Activated CD8-positive, alpha-beta T cell treated with anti-CD3 and anti-CD28 coated beads for 36 hours (primary cell): ENCODE measurements at regions not wholly inside any gene's neighbourhood (a gene's known extent, or its start where the extent isn't known, plus 50 kb on each side); places are given as distances from the start of the nearest gene placed in this dataset.
A peak's percentile ranks its signal among the peaks of the same experiment; 100 is the strongest.
"Not testable (repeated sequence)": the region's sequence is repeated elsewhere in the genome, so short reads cannot be mapped to it uniquely, and the experiment has no call there.

Source experiments
- ATAC-seq: fragments of 200-7000 bp; cut with Tn5 transposase; one replicate; pipeline ENCODE4 v1.10.0; 2021; ENCODE audit warnings: mild to moderate bottlenecking, moderate library complexity
- CTCF ChIA-PET: fragments of 350-600 bp; sonication (Branson Sonifier 250); formaldehyde crosslinking; loops from one replicate; lab custom pipeline; 2021; ENCODE audit warnings: antibody characterized with exemption; lab: Charles Lee
- POLR2A ChIA-PET: fragments of 350-600 bp; sonication (Branson Sonifier 250); formaldehyde crosslinking; loops from one replicate; lab custom pipeline; 2021; ENCODE audit warnings: antibody characterized with exemption; lab: Charles Lee
- DNase-seq: peaks from one replicate; pipeline ENCODE4 v3.0.0-alpha.2; 2020
- H3K27ac Mint-ChIP-seq: one replicate; pipeline ENCODE4 v1.8.0; 2021; ENCODE audit warnings: mild to moderate bottlenecking, mixed read lengths
- H3K27me3 Mint-ChIP-seq: one replicate; pipeline ENCODE4 v1.8.0; 2021; ENCODE audit warnings: mixed read lengths
- H3K36me3 Mint-ChIP-seq: one replicate; pipeline ENCODE4 v1.8.0; 2021; ENCODE audit warnings: low read depth, mixed read lengths
- H3K4me1 Mint-ChIP-seq: one replicate; pipeline ENCODE4 v1.8.0; 2021; ENCODE audit warnings: low read depth, mixed read lengths
- H3K4me3 Mint-ChIP-seq: one replicate; pipeline ENCODE4 v1.8.0; 2021; ENCODE audit warnings: mild to moderate bottlenecking, moderate library complexity, mixed read lengths
- H3K9me3 Mint-ChIP-seq: one replicate; pipeline ENCODE4 v1.8.0; 2021; ENCODE audit warnings: mixed read lengths
- intact Hi-C: fragments of 100-400 bp; cut with micrococcal nuclease; formaldehyde crosslinking; loops from one replicate; pipeline ENCODE4 v1.10.0; 2022
- TF ChIP-seq, protein P1 (sequence below): fragments of 200-600 bp; IDR thresholded peaks from one replicate; pipeline ENCODE4 v1.8.0; 2022; ENCODE audit warnings: antibody characterized with exemption, mild to moderate bottlenecking

DNA sequence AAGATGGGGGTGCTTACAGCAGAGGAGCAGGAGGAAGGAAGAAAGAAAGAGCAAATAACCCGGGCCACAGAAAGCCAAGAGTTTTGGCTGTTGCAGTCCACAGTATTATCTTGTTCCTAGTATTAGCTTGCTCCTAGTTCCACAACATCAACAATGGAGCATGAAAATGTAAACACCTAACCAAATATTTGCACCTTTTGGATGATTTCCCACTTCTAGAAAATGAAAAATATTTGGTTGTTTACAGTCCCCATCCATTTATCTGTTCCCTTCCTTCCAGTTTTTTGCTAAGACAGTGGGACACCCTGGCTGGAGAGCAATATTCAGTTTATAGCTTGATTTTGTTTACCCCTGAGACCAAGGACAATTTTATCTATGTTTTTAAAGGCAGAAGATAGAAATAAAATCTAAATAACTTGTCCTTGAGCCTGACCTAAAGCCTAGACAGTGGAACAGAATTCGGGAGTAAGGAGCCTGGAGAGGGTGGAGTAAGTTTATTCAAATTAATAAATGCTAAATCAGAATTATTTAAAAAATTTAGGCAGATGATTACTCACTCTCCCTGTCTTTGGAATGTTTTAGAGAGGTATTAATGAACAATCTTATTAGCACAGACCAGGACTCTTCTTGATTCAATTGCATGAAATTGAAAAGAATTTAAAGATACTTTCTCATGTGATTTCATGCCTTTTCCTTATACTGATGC lies 51.6 kb downstream of the RESF1 start:
- H3K9me3 Mint-ChIP-seq, result no peaks in the 10 kb centered on the region
- no peaks in the 10 kb centered on the region for H3K36me3 Mint-ChIP-seq
- H3K27me3 Mint-ChIP-seq, result no peaks in the 10 kb centered on the region
- no peak overlapping the region for H3K4me3 Mint-ChIP-seq
- ChIA-PET CTCF (interaction anchor here (0.6 kb wide), 1 partner anchor 32 kb away, joined by 3 read pairs; no protein-coding TSS in a partner anchor), POLR2A (no interaction called here)
- H3K4me1 Mint-ChIP-seq, result peaks cover 4% of the 10 kb centered on the region
- no peak for ATAC-seq
- TF ChIP-seq, protein P1, sequence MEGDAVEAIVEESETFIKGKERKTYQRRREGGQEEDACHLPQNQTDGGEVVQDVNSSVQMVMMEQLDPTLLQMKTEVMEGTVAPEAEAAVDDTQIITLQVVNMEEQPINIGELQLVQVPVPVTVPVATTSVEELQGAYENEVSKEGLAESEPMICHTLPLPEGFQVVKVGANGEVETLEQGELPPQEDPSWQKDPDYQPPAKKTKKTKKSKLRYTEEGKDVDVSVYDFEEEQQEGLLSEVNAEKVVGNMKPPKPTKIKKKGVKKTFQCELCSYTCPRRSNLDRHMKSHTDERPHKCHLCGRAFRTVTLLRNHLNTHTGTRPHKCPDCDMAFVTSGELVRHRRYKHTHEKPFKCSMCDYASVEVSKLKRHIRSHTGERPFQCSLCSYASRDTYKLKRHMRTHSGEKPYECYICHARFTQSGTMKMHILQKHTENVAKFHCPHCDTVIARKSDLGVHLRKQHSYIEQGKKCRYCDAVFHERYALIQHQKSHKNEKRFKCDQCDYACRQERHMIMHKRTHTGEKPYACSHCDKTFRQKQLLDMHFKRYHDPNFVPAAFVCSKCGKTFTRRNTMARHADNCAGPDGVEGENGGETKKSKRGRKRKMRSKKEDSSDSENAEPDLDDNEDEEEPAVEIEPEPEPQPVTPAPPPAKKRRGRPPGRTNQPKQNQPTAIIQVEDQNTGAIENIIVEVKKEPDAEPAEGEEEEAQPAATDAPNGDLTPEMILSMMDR, result no peak
- no peak overlapping the region for H3K27ac Mint-ChIP-seq
- intact Hi-C loops, result no loop called here
- DNase-seq, result no peak

DNA sequence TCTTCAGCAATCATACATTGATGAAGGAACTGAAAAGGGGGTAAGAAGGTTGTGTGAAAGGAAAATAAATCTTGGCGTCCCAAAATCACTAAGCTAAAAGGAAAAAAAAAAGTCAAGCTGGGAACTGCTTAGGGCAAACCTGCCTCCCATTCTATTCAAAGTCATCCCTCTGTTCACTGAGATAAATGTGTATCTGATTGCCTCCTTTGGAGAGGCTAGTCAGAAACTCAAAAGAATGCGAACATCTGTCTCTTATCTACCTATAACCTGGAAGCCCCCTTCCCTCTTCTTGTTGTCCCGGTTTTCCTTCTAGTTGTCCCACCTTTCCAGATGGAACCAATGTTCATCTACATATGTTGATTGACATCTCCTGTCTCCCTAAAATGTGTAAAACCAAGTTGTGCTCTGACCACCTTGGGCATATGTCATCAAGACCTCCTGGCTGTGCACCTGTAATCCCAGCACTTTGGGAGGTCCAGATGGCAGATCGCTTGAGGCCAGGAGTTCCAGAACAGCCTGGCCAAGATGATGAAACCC lies 53.1 kb downstream of the RESF1 start:
- Mint-ChIP-seq H3K36me3 (no peaks in the 10 kb centered on the region), H3K9me3 (no peaks in the 10 kb centered on the region), H3K27ac (no peak overlapping the region), H3K4me3 (no peak overlapping the region), H3K27me3 (no peaks in the 10 kb centered on the region), H3K4me1 (peaks cover 4% of the 10 kb centered on the region)
- DNase-seq (no peak), ATAC-seq (no peak)
- POLR2A ChIA-PET, result no interaction called here
- CTCF ChIA-PET, result no interaction called here
- intact Hi-C loops, result no loop called here
- TF ChIP-seq, protein P1, result no peak

DNA sequence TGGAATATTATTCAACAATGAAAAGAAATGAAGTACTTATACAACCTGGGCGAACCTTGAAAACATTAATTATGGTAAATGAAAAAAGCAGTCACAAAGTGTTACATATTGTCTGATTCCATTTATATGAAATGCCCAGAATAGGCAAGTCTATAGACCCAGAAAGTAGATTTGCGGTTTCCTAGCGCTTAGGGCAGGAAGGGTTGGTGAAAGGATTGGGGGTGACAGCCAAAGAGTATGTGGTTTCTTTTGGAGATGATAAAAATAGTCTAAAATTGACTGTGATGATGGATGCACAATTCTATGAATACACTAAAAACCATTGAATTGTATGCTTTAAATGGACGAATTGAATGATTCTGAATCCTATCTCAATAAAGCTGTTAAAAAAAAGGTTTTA lies 55.8 kb downstream of the RESF1 start:
- no peaks in the 10 kb centered on the region for H3K36me3 Mint-ChIP-seq
- intact Hi-C loops, result no loop called here
- H3K27me3 Mint-ChIP-seq, result no peaks in the 10 kb centered on the region

DNA sequence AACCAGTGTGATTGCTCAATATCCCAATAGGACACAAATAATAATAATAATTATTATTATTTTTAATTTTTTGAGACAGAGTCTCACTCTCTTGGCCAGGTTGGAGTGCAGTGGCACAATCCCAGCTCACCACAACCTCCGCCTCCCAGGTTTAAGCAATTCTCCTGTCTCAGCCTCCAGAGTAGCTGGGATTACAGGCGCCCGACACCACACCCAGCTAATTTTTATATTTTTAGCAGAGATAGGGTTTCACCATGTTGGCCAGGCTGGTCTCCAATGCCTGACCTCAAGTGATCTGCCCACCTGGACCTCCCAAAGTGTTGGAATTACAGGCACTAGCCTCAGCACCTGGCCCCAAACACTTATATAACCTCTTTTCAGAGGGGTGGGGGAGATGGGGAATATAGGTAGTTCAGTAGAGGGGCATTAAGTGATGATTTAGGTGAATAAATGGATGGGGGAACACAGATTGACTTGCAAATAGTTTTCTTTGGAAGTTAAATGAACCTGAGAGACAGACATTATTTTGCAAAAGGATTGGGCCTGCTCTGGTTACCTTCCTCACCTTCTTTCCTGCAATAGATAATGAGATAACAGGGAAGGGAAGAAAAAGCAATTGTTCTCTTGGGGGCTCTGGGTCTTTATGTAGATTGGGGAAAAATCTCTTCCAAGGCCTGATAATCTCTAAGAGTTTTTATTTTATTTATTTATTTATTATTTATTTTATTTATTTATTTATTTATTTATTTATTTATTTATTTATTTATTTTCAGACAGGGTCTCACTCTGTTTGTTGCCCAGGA lies 57.7 kb downstream of the RESF1 start:
- Mint-ChIP-seq H3K27ac (no peak overlapping the region), H3K27me3 (no peaks in the 10 kb centered on the region), H3K9me3 (no peaks in the 10 kb centered on the region), H3K36me3 (peaks cover 3% of the 10 kb centered on the region), H3K4me3 (no peak overlapping the region), H3K4me1 (peaks cover 11% of the 10 kb centered on the region)
- ChIA-PET POLR2A (no interaction called here), CTCF (interaction anchor here (1.3 kb wide), 1 partner anchor 15 kb away, joined by 4 read pairs; no protein-coding TSS in a partner anchor)
- DNase-seq (no peak), ATAC-seq (no peak)
- TF ChIP-seq, protein P1, result no peak
- intact Hi-C loops, result no loop called here

More for the DNA sequence above, 55.8 kb downstream of the RESF1 start:
- TF ChIP-seq, protein P1, result no peak
- Mint-ChIP-seq H3K9me3 (no peaks in the 10 kb centered on the region), H3K4me1 (peaks cover 4% of the 10 kb centered on the region), H3K27ac (no peak overlapping the region), H3K4me3 (no peak overlapping the region)
- ATAC-seq (no peak), DNase-seq (no peak)
- ChIA-PET POLR2A (no interaction called here), CTCF (no interaction called here)

DNA sequence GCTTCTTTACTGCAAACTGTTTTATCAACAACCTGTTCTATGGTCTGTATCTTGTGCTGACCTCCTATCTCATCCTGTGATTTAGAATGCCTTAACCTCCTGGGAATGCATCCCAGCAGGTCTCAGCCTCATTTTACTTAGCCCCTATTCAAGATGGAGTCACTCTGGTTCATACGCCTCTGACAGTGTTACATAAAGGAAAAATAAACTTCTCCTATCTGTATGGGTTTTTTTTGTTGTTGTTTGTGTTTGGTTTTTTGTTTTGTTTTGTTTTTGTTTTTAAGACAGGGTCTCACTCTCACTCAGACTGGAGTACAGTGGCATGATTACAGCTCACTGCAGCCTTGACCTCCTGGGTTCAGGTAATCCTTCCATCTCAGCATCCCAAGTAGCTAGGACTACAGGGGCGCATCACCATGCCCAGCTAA lies 62.1 kb downstream of the RESF1 start:
- no peaks in the 10 kb centered on the region for H3K27me3 Mint-ChIP-seq
- H3K9me3 Mint-ChIP-seq, result no peaks in the 10 kb centered on the region
- POLR2A ChIA-PET, result no interaction called here
- ATAC-seq (no peak), DNase-seq (no peak)
- CTCF ChIA-PET, result no interaction called here
- H3K36me3 Mint-ChIP-seq, result peaks cover 9% of the 10 kb centered on the region
- no peak overlapping the region for H3K4me3 Mint-ChIP-seq
- H3K4me1 Mint-ChIP-seq, result peaks cover 24% of the 10 kb centered on the region
- H3K27ac Mint-ChIP-seq, result no peak overlapping the region
- TF ChIP-seq, protein P1, result no peak
- intact Hi-C loops, result no loop called here

DNA sequence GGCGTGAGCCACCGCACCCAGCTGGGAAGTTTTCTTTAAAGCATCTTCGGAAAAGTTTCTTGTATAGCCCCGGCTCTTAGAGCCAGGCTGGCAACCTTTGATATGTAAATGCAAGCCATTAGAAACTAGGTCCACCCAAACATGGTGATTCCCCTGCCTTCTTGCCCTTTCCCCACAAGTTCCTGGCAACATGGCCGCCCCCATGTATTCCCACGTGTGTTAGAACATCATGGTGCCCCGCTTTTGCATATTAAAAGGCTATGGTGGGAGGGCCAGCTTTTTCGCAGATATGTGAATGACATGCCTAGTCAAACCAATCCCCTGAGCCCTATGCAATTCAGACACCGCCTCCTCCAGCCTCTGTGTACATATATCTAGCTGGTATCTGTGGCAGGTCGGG lies 63.2 kb downstream of the RESF1 start:
- H3K27me3 Mint-ChIP-seq, H3K4me3 Mint-ChIP-seq, intact Hi-C loops, H3K36me3 Mint-ChIP-seq, ATAC-seq, H3K27ac Mint-ChIP-seq, CTCF ChIA-PET, H3K9me3 Mint-ChIP-seq: not testable (repeated sequence)
- H3K4me1 Mint-ChIP-seq, result peaks cover 31% of the 10 kb centered on the region
- POLR2A ChIA-PET, result interaction anchor here (0.9 kb wide), 1 partner anchor 22 kb away, joined by 6 read pairs; no protein-coding TSS in a partner anchor
- DNase-seq, result peak; percentile 35

DNA sequence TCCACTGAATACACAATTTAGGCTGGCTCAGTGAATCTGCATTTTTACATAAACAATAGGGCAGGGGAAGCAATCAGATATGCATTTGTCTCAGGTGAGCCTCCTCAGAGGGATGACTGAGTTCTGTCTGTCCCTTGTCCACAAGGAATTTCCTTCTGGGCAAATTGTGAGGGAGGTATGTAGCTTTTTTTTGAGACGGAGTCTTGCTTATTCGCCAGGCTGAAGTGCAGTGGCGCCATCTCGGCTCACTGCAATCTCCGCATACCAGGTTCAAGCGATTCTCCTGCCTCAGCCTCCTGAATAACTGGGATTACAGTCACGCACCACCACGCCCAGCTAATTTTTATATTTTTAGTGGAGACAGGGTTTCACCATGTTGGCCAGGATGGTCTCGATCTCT lies 64.6 kb downstream of the RESF1 start:
- intact Hi-C loops, CTCF ChIA-PET, H3K36me3 Mint-ChIP-seq, ATAC-seq, H3K27ac Mint-ChIP-seq, H3K4me3 Mint-ChIP-seq, H3K9me3 Mint-ChIP-seq, POLR2A ChIA-PET, DNase-seq, H3K27me3 Mint-ChIP-seq: not testable (repeated sequence)
- peaks cover 33% of the 10 kb centered on the region for H3K4me1 Mint-ChIP-seq
